Astrocyte of the cerebellum (primary cell): ENCODE measurements at regions not wholly inside any gene's neighbourhood (a gene's known extent, or its start where the extent isn't known, plus 50 kb on each side); places are given as distances from the start of the nearest gene placed in this dataset.

ENCODE experiments used
- DNase-seq: peaks from one replicate; pipeline ENCODE4 v3.0.0-alpha.2; 2011; ENCODE audit warnings: low read depth
- H3K4me3 ChIP-seq: 2 replicates; pipeline ENCODE4 v1.5.1; 2011; ENCODE audit warnings: mild to moderate bottlenecking, low read depth, low read length, moderate library complexity
- in situ Hi-C: cut with HindIII; loops from 2 replicates; pipeline ENCODE4 v1.10.0; 2017; ENCODE audit warnings: low sequenced_read_pairs
- TF ChIP-seq, protein P1 (sequence below): IDR thresholded peaks from 2 replicates; pipeline ENCODE4 v1.5.1; 2012; ENCODE audit warnings: low read length, low read depth, moderate library complexity, mild to moderate bottlenecking; ENCODE audit errors: missing control alignments

DNA sequence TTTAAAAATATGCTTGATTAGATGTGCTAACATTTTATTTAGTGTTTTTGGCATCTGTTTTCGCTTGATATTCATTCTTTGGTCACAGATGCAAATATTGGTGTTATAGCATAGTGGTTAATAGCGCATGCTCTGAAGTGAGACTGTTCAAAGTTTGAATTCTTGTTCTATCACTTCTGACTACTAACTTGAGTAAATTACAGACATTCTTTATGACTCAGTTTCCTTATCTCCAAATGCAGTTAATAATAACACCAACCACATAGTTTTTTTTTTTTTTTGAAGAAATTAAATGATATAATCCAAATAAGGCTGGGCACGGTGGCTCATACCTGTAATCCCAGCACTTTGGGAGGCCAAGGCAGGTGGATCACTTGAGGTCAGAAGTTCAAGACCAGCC is 81.0 kb downstream of the TMX1 start:
- no peak for DNase-seq
- in situ Hi-C loops, result no loop called here
- H3K4me3 ChIP-seq, result no peak overlapping the region
- TF ChIP-seq, protein P1, sequence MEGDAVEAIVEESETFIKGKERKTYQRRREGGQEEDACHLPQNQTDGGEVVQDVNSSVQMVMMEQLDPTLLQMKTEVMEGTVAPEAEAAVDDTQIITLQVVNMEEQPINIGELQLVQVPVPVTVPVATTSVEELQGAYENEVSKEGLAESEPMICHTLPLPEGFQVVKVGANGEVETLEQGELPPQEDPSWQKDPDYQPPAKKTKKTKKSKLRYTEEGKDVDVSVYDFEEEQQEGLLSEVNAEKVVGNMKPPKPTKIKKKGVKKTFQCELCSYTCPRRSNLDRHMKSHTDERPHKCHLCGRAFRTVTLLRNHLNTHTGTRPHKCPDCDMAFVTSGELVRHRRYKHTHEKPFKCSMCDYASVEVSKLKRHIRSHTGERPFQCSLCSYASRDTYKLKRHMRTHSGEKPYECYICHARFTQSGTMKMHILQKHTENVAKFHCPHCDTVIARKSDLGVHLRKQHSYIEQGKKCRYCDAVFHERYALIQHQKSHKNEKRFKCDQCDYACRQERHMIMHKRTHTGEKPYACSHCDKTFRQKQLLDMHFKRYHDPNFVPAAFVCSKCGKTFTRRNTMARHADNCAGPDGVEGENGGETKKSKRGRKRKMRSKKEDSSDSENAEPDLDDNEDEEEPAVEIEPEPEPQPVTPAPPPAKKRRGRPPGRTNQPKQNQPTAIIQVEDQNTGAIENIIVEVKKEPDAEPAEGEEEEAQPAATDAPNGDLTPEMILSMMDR, result no peak

- no peak overlapping the region for H3K4me3 ChIP-seq
- no peak for DNase-seq
- in situ Hi-C loops, result no loop called here
- TF ChIP-seq, protein P1, result no peak
Observed at GRCh38 chr14:51323492-51323891, 83.4 kb downstream of the TMX1 start.

GRCh38 chr14:51327376-51327775 is 87.3 kb downstream of the TMX1 start:
- no peak overlapping the region for H3K4me3 ChIP-seq
- no peak for DNase-seq
- TF ChIP-seq, protein P1, result no peak
- in situ Hi-C loops, result no loop called here

- DNase-seq, result peak; percentile 62
- H3K4me3 ChIP-seq, result no peak overlapping the region
- in situ Hi-C loops, result no loop called here
- TF ChIP-seq, protein P1, result no peak
Observed at GRCh38 chr14:51328064-51328771, 88.2 kb downstream of the TMX1 start.

- TF ChIP-seq, protein P1, result no peak
- H3K4me3 ChIP-seq, result no peak overlapping the region
- in situ Hi-C loops, result no loop called here
- DNase-seq, result no peak
Observed at GRCh38 chr14:51328772-51329353, 88.8 kb downstream of the TMX1 start.

DNA sequence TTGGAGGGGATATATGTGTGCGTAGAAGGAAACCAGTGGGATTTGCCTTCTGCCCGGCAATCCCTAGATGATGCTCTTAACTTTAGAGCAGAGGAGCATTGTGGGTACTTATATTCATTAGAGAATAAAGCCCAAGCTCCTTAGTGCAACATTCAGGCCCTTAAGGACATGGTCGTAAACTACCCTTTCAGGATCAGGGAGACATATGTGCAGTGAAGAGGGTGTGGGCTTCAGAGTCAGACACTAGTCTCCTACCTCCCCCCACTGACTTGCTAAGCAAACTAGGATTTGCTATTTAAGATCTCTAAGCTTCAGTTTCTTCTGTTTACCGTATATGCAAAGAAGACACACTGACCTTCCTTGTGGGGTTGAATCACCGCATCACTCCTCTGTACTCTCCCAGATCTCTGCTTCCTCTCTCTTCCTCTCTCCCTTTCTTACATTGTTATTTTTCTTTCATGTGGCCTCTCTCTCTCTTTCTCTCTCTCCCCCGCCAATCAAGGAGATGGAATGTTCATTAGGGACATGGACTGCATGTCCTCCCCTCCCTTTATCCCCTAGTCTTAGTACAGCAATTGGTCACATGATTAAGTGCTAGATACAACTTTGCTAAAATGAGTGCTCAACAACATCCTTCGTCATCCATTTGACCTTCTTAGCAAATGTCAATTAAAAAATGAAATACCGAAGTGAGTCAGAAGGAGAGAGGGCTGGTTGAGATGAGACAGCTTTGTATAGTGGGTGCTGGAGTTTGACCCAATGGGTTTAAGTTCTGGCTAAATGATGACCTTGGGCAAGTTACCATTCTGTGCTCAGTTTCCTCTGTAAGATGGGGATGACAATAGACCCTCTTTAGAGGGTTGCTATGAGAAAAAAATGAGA is 91.7 kb downstream of the TMX1 start:
- in situ Hi-C loops, result no loop called here
- TF ChIP-seq, protein P1, result no peak
- no peak overlapping the region for H3K4me3 ChIP-seq
- no peak for DNase-seq
